Activated CD4-positive, alpha-beta T cell treated with anti-CD3 and anti-CD28 coated beads, Interleukin-2, amount 50 U/mL, for 48 hours (primary cell): ENCODE measurements at regions not wholly inside any gene's neighbourhood (a gene's known extent, or its start where the extent isn't known, plus 50 kb on each side); places are given as distances from the start of the nearest gene placed in this dataset.
"Not testable (repeated sequence)": the region's sequence is repeated elsewhere in the genome, so short reads cannot be mapped to it uniquely, and the experiment has no call there.

ENCODE experiments used
- DNase-seq, 2 experiments: peaks; one replicate each; pipeline ENCODE4 v3.0.0-alpha.2; 2020

DNA sequence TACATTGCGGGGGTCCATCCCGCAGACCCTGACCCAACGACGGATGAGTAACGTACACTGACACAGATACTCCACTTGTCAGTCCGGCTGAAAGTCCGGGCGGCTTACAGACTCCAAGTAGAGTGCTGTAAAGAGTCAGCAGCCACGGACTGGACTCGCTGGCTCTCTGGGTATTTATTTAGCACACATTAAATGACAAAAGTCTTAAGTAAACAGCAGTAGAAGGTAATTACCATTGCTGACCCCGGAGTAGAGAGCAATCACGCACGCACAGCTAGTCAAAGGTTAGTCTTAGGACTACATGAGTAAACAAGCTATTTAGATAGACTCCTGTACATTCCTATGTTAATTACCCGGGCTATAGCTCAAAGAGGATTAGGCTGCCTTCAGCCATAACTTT is 780.9 kb downstream of the RPS29 start:
- no peak for DNase-seq

DNA sequence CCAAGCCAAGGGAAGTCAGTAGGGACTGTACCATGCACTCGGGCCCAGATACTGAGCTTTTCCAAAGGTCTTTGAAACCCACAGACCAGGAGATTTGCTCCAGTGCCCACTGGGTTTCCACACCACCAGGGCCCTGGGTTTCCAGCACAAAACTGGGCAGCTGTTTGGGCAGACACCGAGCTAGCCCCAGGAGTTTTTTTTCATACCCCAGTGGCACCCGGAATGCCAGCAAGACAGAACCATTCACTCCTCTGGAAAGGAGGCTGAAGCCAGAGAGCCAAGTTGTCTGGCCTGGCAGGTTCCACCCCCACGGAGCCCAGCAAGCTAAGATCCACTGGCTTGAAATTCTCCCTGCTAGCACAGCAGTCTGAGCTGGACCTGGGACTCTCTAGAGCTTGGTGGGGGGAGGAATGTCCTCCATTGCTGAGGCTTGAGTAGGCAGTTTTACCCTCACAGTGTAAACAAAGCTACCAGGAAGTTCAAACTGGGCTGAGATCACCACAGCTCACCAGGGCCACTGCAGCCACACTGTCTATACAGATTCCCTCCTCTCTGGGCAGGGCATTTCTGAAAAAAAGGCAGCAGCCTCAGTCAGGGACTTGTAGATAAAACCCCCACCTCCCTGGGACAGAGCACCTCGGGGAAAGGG is 793.7 kb downstream of the RPS29 start:
- DNase-seq, result no peak

DNA sequence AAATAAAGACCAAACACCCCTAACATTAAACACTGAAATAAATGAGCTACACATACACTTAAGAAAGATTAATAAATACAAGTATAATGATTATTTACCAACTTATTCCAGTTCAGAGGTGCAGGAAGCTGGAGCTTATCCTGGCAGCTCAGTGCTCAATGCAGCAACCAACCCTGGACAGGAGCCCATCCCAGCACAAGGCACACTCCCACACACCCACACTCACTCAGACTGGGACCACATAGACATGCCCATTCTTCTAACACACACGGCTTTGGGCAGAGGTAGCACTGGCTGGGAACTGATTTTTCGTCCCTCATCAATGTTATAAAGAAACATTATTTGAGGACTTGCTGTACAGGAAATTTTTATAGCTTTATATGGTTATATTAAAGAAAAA is 797.4 kb downstream of the RPS29 start:
- DNase-seq, result no peak

DNA sequence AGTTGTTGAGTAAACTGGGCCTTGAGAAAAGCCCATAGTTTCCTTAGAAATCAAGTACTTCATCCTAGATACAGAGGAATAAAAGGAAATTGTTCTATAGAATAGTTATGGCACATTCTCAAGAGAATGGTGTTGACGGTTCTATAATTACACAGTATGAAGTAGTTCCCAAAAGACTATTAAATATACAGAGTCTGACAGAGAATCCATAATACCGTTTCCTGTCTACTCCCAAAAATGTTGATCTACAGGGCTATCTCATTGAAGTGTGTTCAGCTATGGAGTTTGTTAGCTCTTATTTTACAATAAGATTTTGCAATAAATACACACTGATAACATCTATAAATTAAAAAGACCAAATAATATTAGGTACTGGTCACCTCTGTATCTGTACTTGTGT is 799.7 kb downstream of the RPS29 start:
- no peak for DNase-seq

DNA sequence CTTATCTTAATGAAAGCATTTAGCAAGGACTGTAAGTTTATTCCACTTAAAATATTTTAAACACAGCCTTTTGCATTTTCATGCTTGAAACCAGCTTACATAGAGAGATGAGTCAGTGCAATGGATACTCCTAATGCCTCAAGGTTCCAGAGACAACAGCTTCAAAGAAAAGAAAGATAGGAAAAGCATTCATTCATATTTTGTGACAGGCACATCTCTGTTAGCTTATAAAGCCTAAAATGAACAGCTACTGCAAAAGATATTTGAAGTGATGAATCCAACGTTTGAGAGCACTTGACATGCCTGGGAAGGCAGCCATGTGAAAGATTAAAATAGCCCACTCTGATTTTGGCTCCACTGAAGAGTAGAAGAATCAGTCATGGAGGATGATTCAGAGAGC is 814.5 kb downstream of the RPS29 start:
- no peak for DNase-seq

GRCh38 chr14:48751293-48751692 is 834.9 kb downstream of the RPS29 start:
- DNase-seq, result no peak

- no peak for DNase-seq
Observed at GRCh38 chr14:48748151-48748675, 838.0 kb downstream of the RPS29 start.

- no peak for DNase-seq
Observed at GRCh38 chr14:48747561-48748089, 838.6 kb downstream of the RPS29 start.

DNA sequence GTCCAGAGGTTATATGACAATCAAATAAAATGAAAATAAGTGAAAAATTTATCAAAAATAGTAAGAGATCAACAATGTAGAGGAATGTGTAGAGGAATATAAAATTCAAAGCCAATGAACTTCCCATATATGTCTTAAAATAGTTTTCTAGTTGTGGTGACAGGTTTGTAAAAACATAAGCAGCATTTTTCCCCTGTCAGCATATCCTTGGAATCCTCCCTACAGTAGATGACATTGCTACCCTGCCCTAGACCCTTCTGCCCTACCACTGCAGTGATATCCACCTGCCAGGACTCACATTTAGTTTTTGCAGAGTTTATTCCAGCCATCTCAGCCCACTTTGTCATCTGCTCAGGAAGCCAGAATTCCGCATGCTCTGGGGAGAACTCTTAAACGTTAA is 842.0 kb downstream of the RPS29 start:
- no peak for DNase-seq

DNA sequence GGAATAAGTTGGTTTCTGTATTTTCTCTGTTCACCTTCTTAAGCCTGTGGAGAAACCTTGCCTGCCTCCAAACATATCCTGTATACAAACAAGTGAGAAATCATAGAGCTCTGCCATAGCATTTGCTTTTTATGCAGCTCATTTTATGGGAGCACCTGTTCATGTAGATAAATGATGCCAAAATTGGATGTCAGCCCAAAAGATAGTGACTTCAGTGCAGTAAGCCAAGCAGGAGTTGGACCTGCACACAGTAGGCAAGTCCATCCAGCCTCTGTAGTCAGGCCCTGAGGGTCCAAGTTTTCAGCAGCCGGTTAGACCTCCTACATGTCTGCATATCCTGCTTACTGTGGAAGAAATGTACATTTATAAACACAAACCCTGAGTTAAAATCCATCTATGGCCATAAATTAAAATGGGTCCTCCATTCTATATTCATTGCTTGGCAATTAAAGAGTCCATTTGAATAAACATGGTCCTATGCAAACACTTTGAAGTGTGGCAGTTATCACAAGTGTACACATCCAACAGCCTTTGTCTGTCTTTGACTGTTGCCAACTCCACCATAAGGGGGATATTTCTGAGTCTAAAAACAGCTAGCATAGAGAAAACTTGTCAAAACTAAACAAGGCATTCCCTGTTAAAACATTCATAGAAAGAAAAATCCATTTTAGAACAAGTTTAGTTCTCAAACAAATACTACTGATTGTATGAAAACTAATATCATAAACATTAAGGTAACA is 847.8 kb downstream of the RPS29 start:
- DNase-seq, result no peak

DNA sequence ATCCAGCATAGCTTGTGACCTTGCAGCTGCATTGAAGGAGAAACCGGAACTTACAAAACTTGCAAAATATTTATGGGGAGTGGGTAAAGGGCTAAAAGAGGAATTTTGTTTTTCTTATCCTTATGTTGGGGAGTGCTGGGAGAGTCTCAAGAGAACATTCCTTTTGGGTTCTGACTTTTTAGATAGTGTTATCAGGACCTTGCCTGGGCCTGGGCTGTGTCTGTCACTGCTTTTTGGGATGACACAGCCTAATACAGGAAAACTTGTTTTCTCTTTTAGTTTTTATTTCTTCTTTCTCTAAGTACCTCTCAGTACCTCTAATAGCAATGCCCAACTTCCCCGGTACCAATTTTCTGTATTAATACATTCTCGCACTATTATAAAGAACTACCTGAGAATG is 850.6 kb downstream of the RPS29 start:
- DNase-seq, result no peak

DNA sequence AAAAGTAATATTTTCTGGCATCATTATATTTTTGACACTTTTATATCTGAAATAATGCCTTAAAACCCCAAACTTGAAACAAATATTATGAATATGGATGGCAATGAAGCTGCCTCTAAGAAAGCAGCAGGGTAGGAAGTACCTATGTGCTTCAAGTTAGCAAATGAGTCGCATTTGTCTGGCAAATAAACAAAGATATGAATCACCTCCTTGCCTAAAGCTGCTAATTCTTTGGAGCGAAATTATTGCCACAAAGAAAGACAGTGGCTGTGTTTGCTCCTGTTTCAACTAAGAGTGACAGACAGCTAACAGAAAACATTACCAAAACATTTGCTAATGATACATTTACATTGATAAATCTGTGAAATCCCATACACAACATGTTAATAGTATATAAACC is 854.9 kb downstream of the RPS29 start:
- no peak for DNase-seq

DNA sequence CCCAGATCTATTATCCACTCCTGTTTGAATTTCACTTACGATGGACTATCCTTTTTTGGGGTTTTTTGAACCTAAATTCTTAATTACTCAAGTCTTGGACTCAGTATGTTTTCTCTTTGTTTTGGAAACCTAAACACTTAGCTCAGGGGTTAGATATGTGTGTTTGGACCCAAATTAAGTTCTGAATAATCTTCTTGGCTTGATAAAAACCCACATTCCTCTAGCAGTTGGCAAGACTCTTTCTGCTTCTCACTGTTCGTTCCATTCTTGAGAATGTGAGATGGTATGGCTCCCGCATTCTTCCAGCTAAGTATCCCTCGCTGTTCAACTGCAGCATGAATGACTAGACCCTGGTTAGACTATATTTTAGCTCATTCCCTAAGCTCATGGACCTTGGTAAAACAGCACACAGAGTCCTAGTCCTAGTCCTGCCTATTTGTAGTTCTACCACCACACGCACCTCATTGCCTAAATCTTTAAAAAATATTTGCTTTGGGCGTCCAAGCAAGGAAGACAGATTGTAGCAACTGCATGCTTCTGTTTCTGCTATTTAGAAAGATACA is 860.0 kb downstream of the RPS29 start:
- DNase-seq, result no peak

DNA sequence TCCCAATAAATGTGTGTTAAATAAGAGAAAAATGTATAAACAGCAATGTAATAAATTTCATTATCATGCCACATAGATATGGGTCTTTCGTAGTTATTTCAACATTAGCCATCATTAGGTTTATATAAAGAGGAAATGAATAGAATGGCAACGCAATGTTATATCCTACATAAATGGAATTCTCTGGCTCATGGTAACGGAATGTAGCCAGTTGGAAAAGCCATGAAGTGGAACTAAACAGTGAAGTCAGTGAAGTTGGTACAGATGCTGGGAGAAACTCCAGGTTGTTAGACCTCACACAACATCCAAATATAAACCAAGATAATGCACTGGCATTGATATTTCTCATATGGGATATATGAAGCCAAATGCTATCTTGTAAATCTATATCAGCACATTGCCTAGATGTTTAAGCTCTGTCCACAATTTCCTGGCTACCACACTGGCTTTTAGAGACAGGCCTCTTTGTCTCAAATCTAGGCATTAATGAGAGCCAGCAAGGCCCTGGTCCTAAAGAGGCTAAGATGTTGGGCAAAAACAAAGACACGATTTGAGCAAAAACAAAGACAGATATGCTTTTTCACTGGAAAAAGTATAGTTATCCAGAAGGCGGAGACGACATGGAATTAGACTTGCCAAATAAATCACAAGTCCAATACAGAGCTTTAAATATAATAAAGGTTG is 861.0 kb downstream of the RPS29 start:
- DNase-seq, result no peak

GRCh38 chr14:48723841-48724495 is 862.2 kb downstream of the RPS29 start:
- DNase-seq, result no peak

DNA sequence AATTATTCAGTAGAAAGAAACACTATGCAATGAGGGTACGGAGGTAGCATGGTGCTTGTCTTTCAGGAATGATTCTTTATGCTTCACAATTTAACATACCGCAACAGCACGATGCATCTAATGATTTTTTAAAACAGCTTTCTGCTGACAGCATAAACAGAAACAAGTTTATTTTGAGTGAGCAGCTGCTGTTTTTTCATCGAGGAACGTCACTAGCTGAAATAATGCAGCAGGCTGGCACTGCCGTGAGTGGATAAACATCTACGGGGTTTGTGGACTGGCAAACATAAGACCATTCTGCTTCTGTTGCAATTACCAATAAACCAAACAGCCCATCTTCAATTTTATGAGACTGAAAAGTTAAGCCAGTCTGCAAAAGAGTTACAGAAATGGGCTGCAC is 871.8 kb downstream of the RPS29 start:
- no peak for DNase-seq

- DNase-seq, result no peak
Observed at GRCh38 chr14:48710133-48710532, 876.0 kb downstream of the RPS29 start.

DNA sequence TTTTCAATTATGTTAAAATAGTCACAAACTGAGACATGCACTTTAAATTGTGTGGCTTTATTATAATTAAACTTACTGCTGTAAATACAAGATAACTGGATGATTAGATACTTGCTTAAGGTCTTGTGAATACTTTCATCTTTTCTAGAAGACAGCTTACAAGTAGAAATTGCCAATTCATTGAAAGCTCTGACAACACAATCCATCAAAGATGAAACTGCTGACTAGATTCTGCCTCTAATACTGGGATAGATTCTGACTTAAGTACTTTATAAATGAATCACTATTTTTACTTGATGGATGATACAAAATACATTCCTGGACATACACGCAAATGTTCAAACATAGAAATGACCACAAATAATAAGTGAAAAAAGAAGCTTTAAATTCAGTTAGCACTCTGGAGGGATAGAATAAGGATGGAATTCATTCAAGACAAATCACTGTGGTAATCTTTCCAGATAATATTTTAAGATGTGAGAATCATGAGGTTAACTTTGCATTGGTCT is 876.8 kb downstream of the RPS29 start:
- no peak for DNase-seq

DNA sequence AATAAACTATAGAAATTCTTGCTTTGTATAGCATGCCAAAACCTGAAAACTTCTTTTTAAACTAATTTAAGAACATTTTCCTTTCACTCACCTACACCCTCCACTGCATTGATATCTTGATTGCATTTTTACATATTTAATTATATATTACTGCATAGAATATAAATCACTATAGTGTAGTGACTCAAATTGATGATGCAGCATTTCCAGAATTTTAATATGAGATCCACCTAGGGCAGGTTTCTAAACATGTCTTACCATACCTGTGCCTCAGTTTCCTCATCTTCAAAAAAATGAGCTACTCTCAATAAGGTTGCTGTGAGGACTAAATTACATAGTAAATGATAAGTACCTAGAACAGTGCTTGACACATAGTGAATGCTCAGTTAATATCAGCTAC is 881.5 kb downstream of the RPS29 start:
- DNase-seq, result no peak

DNA sequence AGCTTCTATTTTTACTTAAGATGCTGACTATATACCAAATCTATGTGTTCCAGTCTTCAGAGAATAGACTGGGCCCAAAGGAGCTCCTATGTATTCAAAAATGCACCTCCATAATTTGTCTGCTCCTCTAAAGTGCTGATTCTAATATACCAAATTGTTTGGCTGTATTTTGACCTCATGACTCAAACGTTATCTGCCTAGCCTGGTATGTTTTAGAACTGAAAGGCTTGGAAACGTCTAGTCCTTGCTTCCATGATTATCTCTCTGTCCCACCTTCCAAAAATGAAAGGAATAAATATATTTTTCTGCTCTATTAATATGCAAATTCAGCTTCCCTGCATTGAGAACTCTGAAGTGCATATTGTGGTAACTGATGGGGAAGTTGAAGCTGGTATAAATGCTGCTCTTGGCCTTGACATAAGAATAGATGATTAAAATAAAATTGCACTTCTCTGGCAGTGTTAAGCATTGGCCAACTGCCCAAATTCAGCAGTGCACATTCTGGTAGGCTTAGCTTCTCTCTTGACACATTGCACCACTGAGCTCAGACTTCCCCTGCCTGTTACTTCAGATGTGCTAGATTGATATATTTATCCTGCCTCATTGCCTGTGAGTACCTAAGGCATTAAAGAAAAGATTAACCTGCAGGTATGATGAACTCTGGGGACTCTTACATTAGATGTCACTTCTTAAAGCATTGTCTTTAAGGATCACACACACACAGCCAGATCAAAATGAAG is 882.3 kb downstream of the RPS29 start:
- no peak for DNase-seq

GRCh38 chr14:48697362-48697761 is 888.8 kb downstream of the RPS29 start:
- not testable (repeated sequence) for DNase-seq

DNA sequence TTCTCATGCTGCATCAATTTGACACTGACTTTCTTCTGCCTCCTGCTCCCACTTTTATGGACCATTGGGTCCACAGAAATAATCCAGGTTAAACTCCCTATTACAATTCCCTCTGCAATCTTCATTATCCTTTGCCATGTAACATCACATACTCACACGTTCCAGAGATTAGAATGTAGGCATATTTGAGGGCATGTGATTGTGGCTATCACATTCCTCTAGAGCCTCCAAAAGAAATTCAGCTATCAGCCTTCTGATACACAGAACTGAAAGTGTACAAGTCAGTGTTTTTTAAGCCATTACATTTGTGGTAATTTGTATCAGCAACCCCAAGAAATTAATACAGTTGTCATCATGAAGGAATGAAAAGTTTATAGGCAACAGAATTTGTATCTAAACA is 892.4 kb downstream of the RPS29 start:
- DNase-seq, result no peak
